HL-60 (cell line): ENCODE measurements at regions not wholly inside any gene's neighbourhood (a gene's known extent, or its start where the extent isn't known, plus 50 kb on each side); places are given as distances from the start of the nearest gene placed in this dataset.

Experiments used
- CTCF ChIP-seq: IDR thresholded peaks from one replicate; pipeline ENCODE4 v1.5.1; 2011; ENCODE audit warnings: low read length, control low read depth, inconsistent platforms; ENCODE audit not compliant: insufficient read depth
- GABPA ChIP-seq: IDR thresholded peaks from 2 replicates; pipeline ENCODE4 v1.6.1; 2012; ENCODE audit warnings: low read depth
- REST ChIP-seq: IDR thresholded peaks from 2 replicates; pipeline ENCODE4 v1.6.1; 2012; ENCODE audit warnings: low read depth; ENCODE audit not compliant: insufficient replicate concordance

- TF ChIP-seq CTCF (no peak), REST (no peak), GABPA (no peak)
These were observed 306.4 kb downstream of the CXXC4 start for GRCh38 chr4:104188301-104188700.
